Thyroid gland (tissue), 4 donors: ENCODE measurements at regions not wholly inside any gene's neighbourhood (a gene's known extent, or its start where the extent isn't known, plus 50 kb on each side); places are given as distances from the start of the nearest gene placed in this dataset.

ENCODE experiments used
- DNase-seq, 2 donors: peaks; one replicate each; pipeline ENCODE4 v3.0.0-alpha.2; 2019
- H3K27ac ChIP-seq, 3 donors: fragments of 200-600 bp; sonication (generic); 1 replicate in 2 of 3; 2 replicates in 1 of 3; pipeline ENCODE4 v1.5.1; 2016 to 2019; ENCODE audit warnings: mild to moderate bottlenecking in 1 of 3, moderate library complexity in 1 of 3
- H3K27me3 ChIP-seq: fragments of 200-600 bp; sonication (generic); one replicate; pipeline ENCODE4 v1.5.1; 2019
- H3K36me3 ChIP-seq, 2 donors: fragments of 200-600 bp; sonication (generic); one replicate each; pipeline ENCODE4 v1.5.1; 2016 to 2019
- H3K4me1 ChIP-seq, 2 donors: fragments of 200-600 bp; sonication (generic); one replicate each; pipeline ENCODE4 v1.5.1; 2017 to 2019
- H3K4me3 ChIP-seq, 3 donors: fragments of 200-600 bp; sonication (generic); replicated peaks in 1 of 3; 1 replicate in 2 of 3; 2 replicates in 1 of 3; pipeline ENCODE4 v1.5.1; 2016; ENCODE audit warnings: mild to moderate bottlenecking in 1 of 3
- H3K9me3 ChIP-seq: fragments of 200-600 bp; sonication (generic); one replicate; pipeline ENCODE4 v1.5.1; 2017
- POLR2A ChIP-seq, 2 donors: fragments of 450-650 bp; IDR thresholded peaks; one replicate each; pipeline ENCODE4 v1.6.1; 2017; ENCODE audit warnings: antibody characterized with exemption in 2 of 2, mild to moderate bottlenecking in 2 of 2, moderate library complexity in 1 of 2
- WGBS, 2 donors: methylation state at CpG; one replicate each; pipeline ENCODE4 v1.1.5; 2017; 5-methylcytosine and 5-hydroxymethylcytosine counted together
- intact Hi-C: fragments of 100-400 bp; cut with DNase I; formaldehyde crosslinking; loops from one replicate; pipeline ENCODE4 v1.15.1; 2023
- TF ChIP-seq, protein P1 (sequence below), 6 experiments: fragments of 200-600 bp in 3 of 6; fragments of 450-650 bp in 3 of 6; sonication (generic) in 3 of 6; IDR thresholded peaks; one replicate each; pipeline ENCODE4 v1.5.1; 2016 to 2019; ENCODE audit warnings: antibody characterized with exemption in 6 of 6, mild to moderate bottlenecking in 2 of 6, inconsistent platforms in 1 of 6, moderate library complexity in 1 of 6

DNA sequence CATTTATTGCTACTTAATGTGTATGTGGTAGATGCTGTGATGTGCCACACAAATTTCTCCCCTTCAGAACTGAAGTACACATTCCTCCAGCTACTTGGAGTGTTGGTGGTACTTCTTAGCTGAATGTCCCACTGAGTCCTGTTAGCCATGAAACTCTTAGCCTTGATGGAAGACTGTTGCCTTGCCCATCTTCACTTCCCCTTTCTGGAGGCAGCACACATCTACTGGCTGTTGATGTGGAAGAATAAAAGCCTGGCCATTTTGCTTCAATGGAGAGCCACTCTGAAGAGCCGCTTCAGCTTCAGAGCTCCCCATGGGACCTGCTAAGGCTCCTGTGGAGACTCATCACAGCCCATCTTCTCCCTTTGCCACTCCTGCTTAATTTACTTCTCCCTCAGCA lies 157.7 kb upstream of the PITX2 start:
- no peaks in the 10 kb centered on the region for H3K27me3 ChIP-seq
- TF ChIP-seq, protein P1, sequence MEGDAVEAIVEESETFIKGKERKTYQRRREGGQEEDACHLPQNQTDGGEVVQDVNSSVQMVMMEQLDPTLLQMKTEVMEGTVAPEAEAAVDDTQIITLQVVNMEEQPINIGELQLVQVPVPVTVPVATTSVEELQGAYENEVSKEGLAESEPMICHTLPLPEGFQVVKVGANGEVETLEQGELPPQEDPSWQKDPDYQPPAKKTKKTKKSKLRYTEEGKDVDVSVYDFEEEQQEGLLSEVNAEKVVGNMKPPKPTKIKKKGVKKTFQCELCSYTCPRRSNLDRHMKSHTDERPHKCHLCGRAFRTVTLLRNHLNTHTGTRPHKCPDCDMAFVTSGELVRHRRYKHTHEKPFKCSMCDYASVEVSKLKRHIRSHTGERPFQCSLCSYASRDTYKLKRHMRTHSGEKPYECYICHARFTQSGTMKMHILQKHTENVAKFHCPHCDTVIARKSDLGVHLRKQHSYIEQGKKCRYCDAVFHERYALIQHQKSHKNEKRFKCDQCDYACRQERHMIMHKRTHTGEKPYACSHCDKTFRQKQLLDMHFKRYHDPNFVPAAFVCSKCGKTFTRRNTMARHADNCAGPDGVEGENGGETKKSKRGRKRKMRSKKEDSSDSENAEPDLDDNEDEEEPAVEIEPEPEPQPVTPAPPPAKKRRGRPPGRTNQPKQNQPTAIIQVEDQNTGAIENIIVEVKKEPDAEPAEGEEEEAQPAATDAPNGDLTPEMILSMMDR (IDR thresholded peaks at IDR 0.05), result no peak
- no peak for TF ChIP-seq POLR2A (IDR thresholded peaks at IDR 0.05)
- H3K36me3 ChIP-seq, result no peaks in the 10 kb centered on the region
- intact Hi-C loops, result no loop called here
- 74 to 84% methylated on average over 1 of the region's 1 CpG for WGBS, 2 donors
- no peaks in the 10 kb centered on the region for H3K9me3 ChIP-seq
- no peak overlapping the region for H3K4me3 ChIP-seq
- no peaks in the 10 kb centered on the region for H3K4me1 ChIP-seq
- no peak overlapping the region for H3K27ac ChIP-seq
- DNase-seq, result no peak

DNA sequence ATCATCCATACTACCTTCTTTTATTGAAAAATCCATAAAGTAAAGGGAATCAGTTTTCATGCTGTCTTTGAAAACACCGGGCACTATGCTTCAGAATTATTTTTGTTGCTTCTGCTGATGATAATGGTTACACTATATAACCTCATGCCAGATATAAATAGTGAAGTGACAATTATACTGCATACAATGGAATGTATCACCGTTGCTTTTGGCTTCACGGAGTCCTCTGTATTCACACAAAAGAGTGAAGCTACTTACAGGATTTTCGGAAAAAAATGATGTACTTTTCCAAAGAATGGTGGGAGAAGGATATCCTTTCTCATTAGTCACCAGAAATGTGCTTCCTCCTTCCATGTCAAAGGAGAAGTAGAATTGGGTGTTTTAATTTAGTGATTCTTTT lies 159.1 kb upstream of the PITX2 start:
- H3K36me3 ChIP-seq, result no peaks in the 10 kb centered on the region
- WGBS, 2 donors, result 60 to 85% methylated on average over 4 of the region's 4 CpGs
- TF ChIP-seq, protein P1 (IDR thresholded peaks at IDR 0.05), result no peak
- TF ChIP-seq POLR2A (IDR thresholded peaks at IDR 0.05), result no peak
- intact Hi-C loops, result no loop called here
- no peaks in the 10 kb centered on the region for H3K9me3 ChIP-seq
- H3K27ac ChIP-seq, result no peak overlapping the region
- H3K4me1 ChIP-seq, result no peaks in the 10 kb centered on the region
- H3K27me3 ChIP-seq, result no peaks in the 10 kb centered on the region
- DNase-seq, result no peak
- no peak overlapping the region for H3K4me3 ChIP-seq

DNA sequence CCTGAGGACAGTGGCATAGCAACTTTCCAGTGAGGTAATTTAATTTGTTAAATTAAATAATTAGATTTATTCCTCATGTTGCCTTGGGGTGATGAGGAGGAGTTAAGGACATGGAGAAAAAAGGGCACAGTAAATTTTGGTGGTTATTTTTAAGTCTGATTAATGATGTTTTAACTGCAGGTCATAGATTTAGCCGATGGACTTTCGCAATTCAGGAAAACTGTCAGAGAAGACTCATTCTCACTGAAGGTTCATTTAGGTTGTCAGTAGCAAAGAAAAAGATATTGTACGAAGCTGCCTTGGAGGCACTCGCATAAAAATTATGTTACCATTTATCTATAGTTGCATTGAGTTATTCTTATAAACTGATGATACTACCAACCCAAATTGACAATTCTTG lies 164.2 kb upstream of the PITX2 start:
- Histone ChIP-seq H3K9me3 (no peaks in the 10 kb centered on the region), H3K4me1 (no peaks in the 10 kb centered on the region), H3K4me3 (no peak overlapping the region), H3K27me3 (no peaks in the 10 kb centered on the region), H3K27ac (no peak overlapping the region), H3K36me3 (no peaks in the 10 kb centered on the region)
- 84 to 87% methylated on average over 4 of the region's 4 CpGs for WGBS, 2 donors
- TF ChIP-seq POLR2A (IDR thresholded peaks at IDR 0.05), result no peak
- TF ChIP-seq, protein P1 (IDR thresholded peaks at IDR 0.05), result no peak
- intact Hi-C loops, result no loop called here
- DNase-seq, result no peak

DNA sequence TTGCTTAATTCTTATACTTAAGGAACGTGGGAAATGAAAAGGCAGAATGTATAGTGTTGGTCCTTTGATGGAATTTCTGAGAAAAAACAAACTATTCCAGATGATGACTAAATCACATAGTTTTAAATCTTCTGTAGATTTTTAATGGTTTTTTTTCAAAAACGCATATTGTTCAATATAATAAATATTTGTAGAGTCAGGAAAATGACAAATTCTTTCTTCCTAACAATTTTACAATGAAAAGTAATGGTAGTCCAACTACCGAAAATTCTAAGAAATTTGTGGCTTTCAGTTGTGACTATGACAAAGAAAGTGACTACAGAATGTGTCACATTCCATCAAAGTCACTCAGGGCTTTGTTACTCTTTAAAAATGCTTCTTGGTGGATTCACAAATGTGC lies 164.8 kb upstream of the PITX2 start:
- 73 to 79% methylated on average over 3 of the region's 3 CpGs for WGBS, 2 donors
- H3K27me3 ChIP-seq, result no peaks in the 10 kb centered on the region
- no peak for DNase-seq
- intact Hi-C loops, result no loop called here
- H3K36me3 ChIP-seq, result no peaks in the 10 kb centered on the region
- no peak for TF ChIP-seq POLR2A (IDR thresholded peaks at IDR 0.05)
- TF ChIP-seq, protein P1 (IDR thresholded peaks at IDR 0.05), result no peak
- H3K27ac ChIP-seq, result no peak overlapping the region
- H3K9me3 ChIP-seq, result no peaks in the 10 kb centered on the region
- no peak overlapping the region for H3K4me3 ChIP-seq
- no peaks in the 10 kb centered on the region for H3K4me1 ChIP-seq

DNA sequence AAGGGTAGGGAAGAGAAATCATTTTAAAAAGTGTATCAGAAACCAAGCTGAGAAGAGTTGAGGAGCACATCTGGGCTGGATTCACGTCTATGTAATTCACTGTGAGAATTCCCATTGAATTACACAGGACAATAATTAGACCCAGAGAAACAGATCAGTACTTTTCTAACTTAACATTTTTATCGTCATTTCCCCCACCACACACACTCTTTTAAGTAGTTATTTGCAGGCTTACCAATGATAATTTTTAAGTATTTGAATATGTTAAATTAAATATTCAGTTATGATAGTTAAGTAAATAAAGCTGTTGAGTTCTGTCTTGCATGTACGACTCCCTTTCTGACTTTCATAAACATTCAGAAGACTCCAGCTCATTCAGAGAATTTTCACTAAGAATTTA lies 165.4 kb upstream of the PITX2 start:
- H3K4me1 ChIP-seq, result no peaks in the 10 kb centered on the region
- no peak overlapping the region for H3K27ac ChIP-seq
- H3K27me3 ChIP-seq, result no peaks in the 10 kb centered on the region
- TF ChIP-seq, protein P1 (IDR thresholded peaks at IDR 0.05), result no peak
- TF ChIP-seq POLR2A (IDR thresholded peaks at IDR 0.05), result no peak
- intact Hi-C loops, result no loop called here
- DNase-seq, result no peak
- 77 to 84% methylated on average over 3 of the region's 3 CpGs for WGBS, 2 donors
- no peaks in the 10 kb centered on the region for H3K9me3 ChIP-seq
- no peak overlapping the region for H3K4me3 ChIP-seq
- H3K36me3 ChIP-seq, result no peaks in the 10 kb centered on the region
